HL-60 (cell line): ENCODE measurements at regions not wholly inside any gene's neighbourhood (a gene's known extent, or its start where the extent isn't known, plus 50 kb on each side); places are given as distances from the start of the nearest gene placed in this dataset.

Experiments used
- DNase-seq, 2 experiments: peaks; one replicate each; pipeline ENCODE4 v3.0.0-alpha.2; 2010 to 2020; ENCODE audit warnings: low read depth in 1 of 2, low spot score in 1 of 2
- H3K27ac ChIP-seq: fragments of 250-450 bp; sonication (Bioruptor Pico); replicated peaks from 2 replicates; pipeline ENCODE4 v1.5.1; 2020; ENCODE audit warnings: mild to moderate bottlenecking, moderate library complexity
- H3K27me3 ChIP-seq: fragments of 250-450 bp; sonication (Bioruptor Pico); 2 replicates; pipeline ENCODE4 v1.5.1; 2021; ENCODE audit warnings: mild to moderate bottlenecking, moderate library complexity; ENCODE audit not compliant: insufficient read depth, poor library complexity, severe bottlenecking
- H3K4me3 ChIP-seq: replicated peaks from 2 replicates; pipeline ENCODE4 v1.5.1; 2011; ENCODE audit warnings: mild to moderate bottlenecking, control low read depth, low read length; ENCODE audit not compliant: insufficient read depth
- CTCF ChIP-seq: IDR thresholded peaks from one replicate; pipeline ENCODE4 v1.5.1; 2011; ENCODE audit warnings: low read length, control low read depth, inconsistent platforms; ENCODE audit not compliant: insufficient read depth
- GABPA ChIP-seq: IDR thresholded peaks from 2 replicates; pipeline ENCODE4 v1.6.1; 2012; ENCODE audit warnings: low read depth
- POLR2AphosphoS5 ChIP-seq: IDR thresholded peaks from 2 replicates; pipeline ENCODE4 v1.6.1; 2012; ENCODE audit warnings: low read depth
- REST ChIP-seq: IDR thresholded peaks from 2 replicates; pipeline ENCODE4 v1.6.1; 2012; ENCODE audit warnings: low read depth; ENCODE audit not compliant: insufficient replicate concordance
- SPI1 ChIP-seq: IDR thresholded peaks from 2 replicates; pipeline ENCODE4 v1.6.1; 2012; ENCODE audit warnings: low read depth, mild to moderate bottlenecking, borderline replicate concordance

GRCh38 chr1:238752327-238752726, 634.0 kb upstream of the CHRM3 start:
- Histone ChIP-seq H3K27ac (no peak overlapping the region), H3K4me3 (no peak overlapping the region), H3K27me3 (no peaks in the 10 kb centered on the region)
- DNase-seq: no peak
- TF ChIP-seq CTCF (no peak), REST (no peak), SPI1 (no peak), GABPA (no peak), POLR2AphosphoS5 (no peak)

- Histone ChIP-seq H3K4me3 (no peak overlapping the region), H3K27ac (no peak overlapping the region), H3K27me3 (no peaks in the 10 kb centered on the region)
- TF ChIP-seq REST (no peak), GABPA (no peak), CTCF (no peak), POLR2AphosphoS5 (no peak), SPI1 (no peak)
- no peak for DNase-seq
Observed at GRCh38 chr1:238745069-238745468, 641.3 kb upstream of the CHRM3 start.

- H3K4me3 ChIP-seq: no peak overlapping the region
- DNase-seq: no peak
- TF ChIP-seq REST: no peak
- no peak for TF ChIP-seq POLR2AphosphoS5
- no peak for TF ChIP-seq SPI1
- TF ChIP-seq GABPA: no peak
- no peak for TF ChIP-seq CTCF
- no peak overlapping the region for H3K27ac ChIP-seq
- H3K27me3 ChIP-seq: no peaks in the 10 kb centered on the region
Observed at GRCh38 chr1:238738892-238739291, 647.5 kb upstream of the CHRM3 start.
